ENCODE measurements at regions not wholly inside any gene's neighbourhood (a gene's known extent, or its start where the extent isn't known, plus 50 kb on each side); places are given as distances from the start of the nearest gene placed in this dataset.

- TF ChIP-seq ZFP36L1 (CRISPR knock-in tag; IDR thresholded peaks at IDR 0.05) (no peak), ZNF251 (CRISPR knock-in tag; IDR thresholded peaks at IDR 0.05) (no peak), TGIF2 (CRISPR knock-in tag; IDR thresholded peaks at IDR 0.05) (no peak), GRHL1 (CRISPR knock-in tag; conservative IDR thresholded peaks at IDR 0.05) (no peak), BCL3 (CRISPR knock-in tag; IDR thresholded peaks at IDR 0.05) (no peak), ZNF503 (CRISPR knock-in tag; IDR thresholded peaks at IDR 0.05) (no peak), ZNF451 (CRISPR knock-in tag; IDR thresholded peaks at IDR 0.05) (no peak), CEBPG (CRISPR knock-in tag; IDR thresholded peaks at IDR 0.05) (no peak), KDM6A (CRISPR knock-in tag; IDR thresholded peaks at IDR 0.05; ENCODE audit: low read depth) (no peak)
- FAIRE-seq (no peak), DNase-seq (ENCODE audit: low spot score) (no peak), ATAC-seq (no peak)
- H3K9me3 ChIP-seq (ENCODE audit: low read length), result no peaks in the 10 kb centered on the region
- H3K4me2 ChIP-seq (ENCODE audit: low read depth, low read length), result no peak overlapping the region
- H2AFZ ChIP-seq (ENCODE audit: low read length), result no peak overlapping the region
- H4K20me1 ChIP-seq (ENCODE audit: insufficient read depth, low read length), result no peaks in the 10 kb centered on the region
- H3K27me3 ChIP-seq (ENCODE audit: control insufficient read depth in 1 of 2, insufficient read depth in 2 of 2, low read length in 2 of 2), result peaks cover 2 to 25% of the 10 kb centered on the region in 2 experiments; a peak in 3 of 5 replicates
- no peaks in the 10 kb centered on the region for H3K79me2 ChIP-seq (ENCODE audit: insufficient read depth, low read length)
- no peak overlapping the region for H3K9ac ChIP-seq (ENCODE audit: insufficient read depth, low read depth, low read length)
- no TSS peak for BruUV-seq (replicated peaks)
- 33% methylated on average over 14 of the region's 14 CpGs for WGBS (ENCODE audit: low lambda C conversion rate)
- no peak overlapping the region for H3K27ac ChIP-seq (ENCODE audit: extremely low read length, insufficient read depth, low read length)
- in situ Hi-C loops (cut with HindIII; ENCODE audit: extremely low pct_ligation_motif_present, low pct_unique_long_range_greater_than_20kb), result no loop called here
- H3K4me3 ChIP-seq (replicated peaks in 1 of 3; ENCODE audit: insufficient read depth in 1 of 3, low read depth in 2 of 3, low read length in 3 of 3), result no peak overlapping the region
- H3K36me3 ChIP-seq (replicated peaks in 1 of 2; ENCODE audit: control insufficient read depth in 1 of 2, insufficient read depth in 2 of 2, low read length in 2 of 2), result no peaks in the 10 kb centered on the region
- no peaks in the 10 kb centered on the region for H3K4me1 ChIP-seq (ENCODE audit: insufficient read depth, low read length)
- CTCF ChIA-PET (ENCODE audit: low intra/inter-chr PET ratio, low total read pairs), result no interaction called here
- POLR2A ChIA-PET, result no interaction called here
- intact Hi-C loops (cut with micrococcal nuclease; ENCODE audit: unreplicated experiment), result no loop called here
These were observed 586.3 kb upstream of the SALL3 start for GRCh38 chr18:78393086-78393862.

All from HepG2 (cell line).